Transverse colon (tissue), 4 donors: ENCODE measurements at regions not wholly inside any gene's neighbourhood (a gene's known extent, or its start where the extent isn't known, plus 50 kb on each side); places are given as distances from the start of the nearest gene placed in this dataset.

Experiments used
- DNase-seq: peaks from one replicate; pipeline ENCODE4 v3.0.0-alpha.2; 2019
- H3K27ac ChIP-seq, 4 donors: fragments of 200-600 bp; sonication (generic); 2 replicates each; pipeline ENCODE4 v1.5.1; 2016 to 2018; ENCODE audit warnings: inconsistent platforms in 4 of 4
- H3K27me3 ChIP-seq: fragments of 200-600 bp; sonication (generic); 2 replicates; pipeline ENCODE4 v1.5.1; 2017; ENCODE audit warnings: inconsistent platforms
- H3K36me3 ChIP-seq, 4 donors: fragments of 200-600 bp; sonication (generic); 2 replicates each; pipeline ENCODE4 v1.5.1; 2017 to 2019; ENCODE audit warnings: inconsistent platforms in 4 of 4
- H3K4me1 ChIP-seq, 4 donors: fragments of 200-600 bp; sonication (generic); 2 replicates each; pipeline ENCODE4 v1.5.1; 2017 to 2020; ENCODE audit warnings: inconsistent platforms in 4 of 4
- H3K4me3 ChIP-seq, 4 donors: fragments of 200-600 bp; sonication (generic); 1 replicate in 1 of 4; 2 replicates in 3 of 4; pipeline versions ENCODE4 v1.5.1 to v1.6.1; 2017 to 2019; ENCODE audit warnings: inconsistent platforms in 4 of 4
- H3K9me3 ChIP-seq, 2 donors: fragments of 200-600 bp; sonication (generic); 2 replicates each; pipeline ENCODE4 v1.5.1; 2017 to 2019; ENCODE audit warnings: inconsistent platforms in 2 of 2
- EP300 ChIP-seq: sonication (generic); formaldehyde crosslinking; IDR thresholded peaks from one replicate; pipeline ENCODE4 v1.6.1; 2017; ENCODE audit warnings: antibody characterized with exemption, low read depth
- POLR2A ChIP-seq: fragments of 450-650 bp; IDR thresholded peaks from one replicate; pipeline ENCODE4 v1.6.1; 2016; ENCODE audit warnings: antibody characterized with exemption, mild to moderate bottlenecking, moderate library complexity
- POLR2AphosphoS5 ChIP-seq, 3 donors: sonication (generic); formaldehyde crosslinking; IDR thresholded peaks; one replicate each; pipeline ENCODE4 v1.6.1; 2016; ENCODE audit warnings: antibody characterized with exemption in 3 of 3
- WGBS, 2 donors: methylation state at CpG; one replicate each; pipeline ENCODE4 v1.1.5; 2018; ENCODE audit warnings: low coverage in 1 of 2; 5-methylcytosine and 5-hydroxymethylcytosine counted together
- in situ Hi-C, 4 donors: fragments of 200-750 bp; cut with MboI; loops; one replicate each; pipeline versions ENCODE4 v1.15.0 to v1.15.1; 2017; ENCODE audit warnings: low sequenced_read_pairs in 3 of 4, low pct_ligation_motif_present in 1 of 4, low pct_unique_long_range_greater_than_20kb in 1 of 4
- intact Hi-C: fragments of 100-400 bp; cut with DNase I; formaldehyde crosslinking; loops from one replicate; pipeline ENCODE4 v1.15.1; 2023; ENCODE audit warnings: low total_unique reads
- TF ChIP-seq, protein P1 (sequence below), 5 experiments: fragments of 200-600 bp in 3 of 5; fragments of 450-650 bp in 2 of 5; sonication (generic) in 3 of 5; IDR thresholded peaks; 1 replicate in 2 of 5; 2 replicates in 3 of 5; pipeline ENCODE4 v1.5.1; 2016 to 2017; ENCODE audit warnings: antibody characterized with exemption in 5 of 5, inconsistent platforms in 3 of 5, mild to moderate bottlenecking in 2 of 5, moderate library complexity in 1 of 5

DNA sequence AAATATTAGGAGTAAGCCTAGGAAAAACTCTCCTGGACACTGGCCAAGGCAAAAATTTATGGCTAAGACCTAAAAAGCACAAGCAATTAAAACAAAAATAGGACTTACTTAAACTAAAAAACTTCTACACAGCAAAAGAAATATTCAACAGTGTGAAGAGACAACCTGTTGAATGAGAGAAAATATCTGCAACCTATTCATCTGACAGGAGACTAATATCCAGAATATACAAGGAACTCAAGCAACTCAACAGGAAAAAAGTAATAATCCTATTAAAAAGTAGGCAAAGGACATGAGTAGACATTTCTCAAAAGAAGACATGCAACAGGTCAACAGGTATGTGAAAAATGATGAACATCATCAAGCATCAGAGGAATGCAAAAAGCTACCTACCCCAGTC, 431.1 kb downstream of the ZEB2 start:
- intact Hi-C loops, result no loop called here

DNA sequence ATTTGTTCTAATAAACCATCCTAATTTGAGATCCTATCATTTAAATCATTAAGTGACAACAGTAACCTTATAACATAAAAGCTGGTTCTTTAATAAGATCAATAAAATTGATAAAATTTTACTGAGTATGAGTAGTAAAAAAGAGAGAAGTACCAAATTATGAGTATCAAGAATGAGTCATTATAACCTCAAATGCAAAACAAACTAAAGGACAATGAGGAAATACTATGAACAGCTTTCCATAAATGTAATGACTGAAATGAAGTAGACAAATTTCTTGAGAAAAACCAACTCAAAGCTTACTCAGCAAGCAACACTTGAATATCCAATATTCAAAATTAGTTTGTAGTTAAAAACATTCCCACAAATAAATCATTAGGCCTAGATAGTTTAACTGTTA, 433.0 kb downstream of the ZEB2 start:
- Histone ChIP-seq H3K36me3 (no peaks in the 10 kb centered on the region), H3K27ac (no peak overlapping the region), H3K9me3 (no peaks in the 10 kb centered on the region), H3K4me1 (no peaks in the 10 kb centered on the region), H3K4me3 (no peak overlapping the region), H3K27me3 (no peaks in the 10 kb centered on the region)
- no peak for DNase-seq
- TF ChIP-seq POLR2A, result no peak
- no peak for TF ChIP-seq POLR2AphosphoS5 (IDR thresholded peaks at IDR 0.05)
- no peak for TF ChIP-seq EP300
- TF ChIP-seq, protein P1, sequence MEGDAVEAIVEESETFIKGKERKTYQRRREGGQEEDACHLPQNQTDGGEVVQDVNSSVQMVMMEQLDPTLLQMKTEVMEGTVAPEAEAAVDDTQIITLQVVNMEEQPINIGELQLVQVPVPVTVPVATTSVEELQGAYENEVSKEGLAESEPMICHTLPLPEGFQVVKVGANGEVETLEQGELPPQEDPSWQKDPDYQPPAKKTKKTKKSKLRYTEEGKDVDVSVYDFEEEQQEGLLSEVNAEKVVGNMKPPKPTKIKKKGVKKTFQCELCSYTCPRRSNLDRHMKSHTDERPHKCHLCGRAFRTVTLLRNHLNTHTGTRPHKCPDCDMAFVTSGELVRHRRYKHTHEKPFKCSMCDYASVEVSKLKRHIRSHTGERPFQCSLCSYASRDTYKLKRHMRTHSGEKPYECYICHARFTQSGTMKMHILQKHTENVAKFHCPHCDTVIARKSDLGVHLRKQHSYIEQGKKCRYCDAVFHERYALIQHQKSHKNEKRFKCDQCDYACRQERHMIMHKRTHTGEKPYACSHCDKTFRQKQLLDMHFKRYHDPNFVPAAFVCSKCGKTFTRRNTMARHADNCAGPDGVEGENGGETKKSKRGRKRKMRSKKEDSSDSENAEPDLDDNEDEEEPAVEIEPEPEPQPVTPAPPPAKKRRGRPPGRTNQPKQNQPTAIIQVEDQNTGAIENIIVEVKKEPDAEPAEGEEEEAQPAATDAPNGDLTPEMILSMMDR (IDR thresholded peaks at IDR 0.05), result no peak
- intact Hi-C loops (no loop called here), in situ Hi-C loops (no loop called here)

More for the DNA sequence above, 431.1 kb downstream of the ZEB2 start:
- H3K27ac ChIP-seq, result no peak overlapping the region
- no peaks in the 10 kb centered on the region for H3K27me3 ChIP-seq
- H3K4me1 ChIP-seq, result no peaks in the 10 kb centered on the region
- no peaks in the 10 kb centered on the region for H3K9me3 ChIP-seq
- DNase-seq, result no peak
- TF ChIP-seq EP300, result no peak
- no peak for TF ChIP-seq POLR2AphosphoS5 (IDR thresholded peaks at IDR 0.05)
- TF ChIP-seq, protein P1 (IDR thresholded peaks at IDR 0.05), result no peak
- TF ChIP-seq POLR2A, result no peak
- in situ Hi-C loops, result no loop called here
- H3K36me3 ChIP-seq, result no peaks in the 10 kb centered on the region
- no peak overlapping the region for H3K4me3 ChIP-seq

DNA sequence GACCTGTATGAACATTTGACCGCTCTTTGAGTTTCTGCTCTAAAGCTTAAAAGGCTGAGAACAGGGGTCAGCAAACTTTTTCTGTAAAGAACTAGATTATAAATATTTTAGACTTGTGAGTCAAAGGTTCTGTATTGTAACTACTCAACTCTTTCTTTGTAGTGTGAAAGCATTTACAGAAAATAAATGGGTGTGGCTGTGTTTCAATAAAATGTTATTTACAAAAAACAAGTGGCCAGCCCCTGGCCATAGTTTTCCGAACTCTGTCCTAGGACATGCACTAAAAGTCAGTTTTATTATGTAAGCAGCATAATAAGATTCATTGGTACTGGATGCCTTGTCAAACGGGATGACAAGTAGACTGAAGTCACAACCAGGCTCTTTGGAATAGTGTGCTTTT, 434.9 kb downstream of the ZEB2 start:
- no peaks in the 10 kb centered on the region for H3K9me3 ChIP-seq
- no peak for TF ChIP-seq EP300
- TF ChIP-seq, protein P1 (IDR thresholded peaks at IDR 0.05), result no peak
- no peak for TF ChIP-seq POLR2AphosphoS5 (IDR thresholded peaks at IDR 0.05)
- no peak for TF ChIP-seq POLR2A
- H3K27ac ChIP-seq, result no peak overlapping the region
- DNase-seq, result no peak
- no peaks in the 10 kb centered on the region for H3K27me3 ChIP-seq
- intact Hi-C loops (no loop called here), in situ Hi-C loops (no loop called here)
- no peak overlapping the region for H3K4me3 ChIP-seq
- no peaks in the 10 kb centered on the region for H3K4me1 ChIP-seq
- H3K36me3 ChIP-seq, result no peaks in the 10 kb centered on the region
- WGBS, 2 donors, result 68 to 69% methylated on average over 3 of the region's 3 CpGs

DNA sequence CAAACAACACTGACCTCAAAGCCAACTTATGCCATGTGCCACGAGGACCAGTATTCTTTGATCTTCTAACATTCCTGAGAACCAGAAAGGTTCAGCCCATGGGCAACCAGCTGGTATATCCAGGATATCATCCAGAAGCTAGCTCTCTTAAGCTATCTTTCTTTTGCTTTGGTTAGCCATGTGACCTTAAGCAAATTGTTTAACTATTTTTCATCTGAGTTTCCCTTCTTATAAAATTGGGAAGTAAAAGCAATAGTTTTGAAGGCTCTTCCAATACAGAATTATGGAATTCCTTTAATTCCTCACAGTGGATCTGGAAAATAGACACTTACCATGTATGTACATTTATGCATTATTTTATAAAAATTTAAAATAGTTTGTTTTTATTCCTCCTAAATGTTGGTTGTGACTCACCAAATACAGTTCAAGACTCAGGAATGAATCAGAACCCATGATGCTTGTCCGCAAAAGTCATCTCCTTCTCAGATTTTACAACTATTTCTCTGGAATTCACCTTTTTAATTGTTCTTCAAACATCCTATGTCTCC, 435.7 kb downstream of the ZEB2 start:
- H3K27me3 ChIP-seq, result no peaks in the 10 kb centered on the region
- no peak overlapping the region for H3K27ac ChIP-seq
- intact Hi-C loops (no loop called here), in situ Hi-C loops (no loop called here)
- H3K9me3 ChIP-seq, result no peaks in the 10 kb centered on the region
- DNase-seq, result no peak
- TF ChIP-seq POLR2AphosphoS5 (IDR thresholded peaks at IDR 0.05) (no peak), EP300 (no peak)
- WGBS, 2 donors, result 95 to 100% methylated on average over 2 of the region's 2 CpGs
- H3K4me1 ChIP-seq, result no peaks in the 10 kb centered on the region
- no peak overlapping the region for H3K4me3 ChIP-seq
- no peaks in the 10 kb centered on the region for H3K36me3 ChIP-seq

DNA sequence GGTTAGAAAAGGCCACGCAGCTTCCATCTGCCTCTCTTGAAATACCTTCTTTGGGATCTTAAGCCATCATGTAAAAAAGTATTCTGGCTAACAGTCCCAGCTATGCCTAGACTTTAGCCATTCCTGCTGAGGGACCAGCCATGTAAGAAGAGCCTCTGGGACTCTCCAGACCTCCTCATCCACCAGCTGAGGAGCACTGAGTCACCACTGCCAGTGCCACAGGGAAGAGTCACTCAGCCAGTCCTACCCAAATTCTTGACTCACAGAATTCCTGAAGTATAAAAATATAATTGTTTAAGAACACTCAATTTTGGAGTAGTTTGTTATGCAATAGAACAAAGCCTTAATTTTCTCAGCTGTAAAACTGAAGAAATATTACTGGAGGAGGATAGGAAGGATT, 436.7 kb downstream of the ZEB2 start:
- in situ Hi-C loops (no loop called here), intact Hi-C loops (no loop called here)
- 95% methylated on average over 1 of the region's 1 CpG; no CpG with 5 or more reads in 1 of the 2 donors for WGBS, 2 donors

More for the DNA sequence above, 436.7 kb downstream of the ZEB2 start:
- Histone ChIP-seq H3K4me1 (no peaks in the 10 kb centered on the region), H3K27me3 (no peaks in the 10 kb centered on the region), H3K4me3 (no peak overlapping the region), H3K36me3 (no peaks in the 10 kb centered on the region), H3K9me3 (no peaks in the 10 kb centered on the region), H3K27ac (no peak overlapping the region)
- TF ChIP-seq POLR2AphosphoS5 (IDR thresholded peaks at IDR 0.05), result no peak
- no peak for TF ChIP-seq POLR2A
- TF ChIP-seq, protein P1 (IDR thresholded peaks at IDR 0.05), result no peak
- TF ChIP-seq EP300, result no peak
- no peak for DNase-seq
